Activated CD8-positive, alpha-beta memory T cell treated with anti-CD3 and anti-CD28 coated beads, Interleukin-2, amount 50 U/mL, for 1 hour (primary cell): ENCODE measurements at regions not wholly inside any gene's neighbourhood (a gene's known extent, or its start where the extent isn't known, plus 50 kb on each side); places are given as distances from the start of the nearest gene placed in this dataset.
"Not testable (repeated sequence)": the region's sequence is repeated elsewhere in the genome, so short reads cannot be mapped to it uniquely, and the experiment has no call there.

ENCODE experiments used
- DNase-seq: peaks from one replicate; pipeline ENCODE4 v3.0.0-alpha.2; 2020; ENCODE audit errors: extremely low read depth

DNA sequence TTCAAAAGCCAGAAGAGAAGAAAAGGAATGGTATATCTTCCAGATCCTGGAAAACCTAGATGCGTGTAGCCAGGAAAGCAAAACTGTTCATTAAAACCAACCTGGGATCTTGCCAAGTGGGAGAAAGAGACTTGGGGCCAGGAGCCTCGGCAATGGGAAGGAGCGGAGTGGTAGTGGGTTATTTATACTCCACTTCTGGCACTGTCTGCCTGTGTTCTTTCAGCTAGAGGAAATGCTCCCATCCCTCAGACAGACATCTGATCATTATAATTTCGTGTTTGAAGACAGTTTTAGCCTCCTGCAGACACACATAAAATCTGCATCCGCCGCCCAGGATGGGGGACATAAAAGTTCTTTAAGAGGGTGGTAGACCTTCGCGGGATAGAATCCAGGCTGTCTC is 421.6 kb downstream of the RPS24 start:
- DNase-seq = no peak

DNA sequence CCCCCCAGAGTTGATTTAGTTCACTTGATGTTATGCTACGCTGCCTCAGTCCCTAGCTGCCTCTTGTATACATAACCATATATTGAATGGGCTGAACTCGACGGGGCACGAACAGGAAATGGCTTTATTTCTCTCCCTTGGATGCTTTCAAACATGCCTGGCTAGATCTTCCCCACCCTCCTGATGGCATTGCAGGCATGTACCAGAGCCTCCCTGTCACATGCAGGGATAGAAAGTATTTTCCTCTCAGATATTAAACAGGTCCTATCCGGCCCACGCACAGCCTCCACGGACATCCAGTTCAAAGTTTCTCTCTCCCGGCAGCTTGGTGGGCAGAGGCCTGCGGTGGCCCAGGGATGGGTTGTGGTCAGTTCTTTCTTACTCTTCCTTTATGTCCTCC is 422.1 kb downstream of the RPS24 start:
- no peak for DNase-seq

DNA sequence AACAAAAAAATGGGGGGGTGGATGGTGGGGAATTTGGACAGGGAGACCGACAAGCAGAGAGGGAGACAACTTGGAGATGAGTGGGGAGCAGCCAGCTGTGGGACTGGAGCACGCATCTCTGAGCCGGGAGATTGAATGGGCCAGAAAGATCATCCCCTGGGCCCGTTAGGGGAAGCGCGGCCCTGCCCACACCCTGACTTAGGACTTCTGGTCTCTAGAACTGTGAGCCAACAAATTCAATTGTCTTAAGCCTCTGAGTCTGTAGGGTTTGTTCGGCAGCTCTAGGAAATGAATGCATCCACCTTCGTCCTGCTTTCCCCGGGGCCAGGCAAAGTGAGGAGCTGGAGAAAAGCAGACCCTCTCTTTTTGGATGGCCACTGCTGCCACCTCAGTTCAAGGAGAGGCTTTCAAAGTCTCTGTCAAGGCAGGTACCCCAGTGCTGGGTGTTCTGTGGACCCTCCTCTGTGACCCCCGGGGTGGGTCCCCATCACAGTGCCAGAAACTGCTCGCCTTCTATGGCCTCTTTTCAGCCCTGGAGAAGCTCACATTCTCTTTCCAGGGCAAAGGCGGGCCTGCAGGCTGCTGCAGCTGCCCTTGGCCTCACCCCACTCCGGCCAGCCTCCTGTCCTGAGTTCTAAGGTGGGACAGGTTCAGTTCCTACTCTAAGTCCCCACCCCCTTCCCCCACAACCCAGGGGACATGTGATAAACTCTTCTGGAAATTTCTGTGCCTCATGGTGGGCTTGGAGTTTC is 423.2 kb downstream of the RPS24 start:
- no peak for DNase-seq

- no peak for DNase-seq
Measured at GRCh38 chr10:78457804-78458482, 424.3 kb downstream of the RPS24 start.

DNA sequence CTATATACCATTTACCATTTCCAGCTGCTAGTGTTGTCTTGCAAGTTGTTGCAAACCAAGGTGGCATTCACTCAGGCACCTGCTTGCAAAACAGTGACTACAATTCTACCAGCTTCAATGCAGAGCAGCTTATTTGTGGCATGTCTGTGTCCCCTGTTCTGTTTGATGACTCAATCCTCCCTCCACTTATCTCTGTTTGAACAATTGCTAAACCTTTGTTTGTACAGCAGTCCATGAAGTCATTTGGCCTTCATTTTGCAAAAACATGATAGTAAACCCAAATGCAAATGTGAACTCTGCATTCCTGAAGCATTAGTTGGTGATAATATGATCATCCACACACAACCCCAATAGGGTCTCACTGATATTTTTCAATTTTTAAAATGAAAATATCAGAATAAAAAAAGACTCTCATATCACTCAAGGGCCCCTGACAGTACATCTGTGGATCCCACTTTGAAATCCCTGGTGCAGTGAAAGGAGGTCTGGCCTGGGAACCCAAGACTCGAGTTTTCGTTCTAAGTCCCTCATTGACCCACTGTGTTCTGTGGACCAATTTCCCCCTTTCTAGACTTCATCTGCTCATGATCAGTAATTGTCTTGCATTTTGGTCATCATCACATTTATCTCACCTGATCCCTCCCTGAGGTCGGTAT is 425.4 kb downstream of the RPS24 start:
- no peak for DNase-seq

DNA sequence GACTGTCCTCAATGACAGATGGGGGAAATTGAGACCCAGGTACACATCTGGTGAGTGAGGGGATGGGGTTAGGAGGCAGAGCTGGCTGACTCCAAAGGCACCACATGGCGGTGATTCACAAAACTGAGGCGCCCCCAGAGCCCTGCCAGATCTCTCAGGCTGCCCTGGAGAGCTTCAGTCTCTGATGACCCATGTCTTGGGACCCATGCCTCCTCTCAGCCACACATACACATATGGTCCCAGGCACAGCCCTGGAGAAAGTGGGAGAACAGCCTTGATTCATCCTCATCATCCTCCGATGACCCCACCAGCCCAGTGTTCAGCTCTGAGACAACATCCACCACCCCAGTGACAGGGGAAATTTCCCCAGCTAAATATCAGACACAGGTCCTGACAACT is 426.0 kb downstream of the RPS24 start:
- DNase-seq = no peak

GRCh38 chr10:78460204-78460603 is 426.5 kb downstream of the RPS24 start:
- no peak for DNase-seq

GRCh38 chr10:78461333-78461732 is 427.7 kb downstream of the RPS24 start:
- DNase-seq = no peak

GRCh38 chr10:78462176-78462575 is 428.5 kb downstream of the RPS24 start:
- no peak for DNase-seq

DNA sequence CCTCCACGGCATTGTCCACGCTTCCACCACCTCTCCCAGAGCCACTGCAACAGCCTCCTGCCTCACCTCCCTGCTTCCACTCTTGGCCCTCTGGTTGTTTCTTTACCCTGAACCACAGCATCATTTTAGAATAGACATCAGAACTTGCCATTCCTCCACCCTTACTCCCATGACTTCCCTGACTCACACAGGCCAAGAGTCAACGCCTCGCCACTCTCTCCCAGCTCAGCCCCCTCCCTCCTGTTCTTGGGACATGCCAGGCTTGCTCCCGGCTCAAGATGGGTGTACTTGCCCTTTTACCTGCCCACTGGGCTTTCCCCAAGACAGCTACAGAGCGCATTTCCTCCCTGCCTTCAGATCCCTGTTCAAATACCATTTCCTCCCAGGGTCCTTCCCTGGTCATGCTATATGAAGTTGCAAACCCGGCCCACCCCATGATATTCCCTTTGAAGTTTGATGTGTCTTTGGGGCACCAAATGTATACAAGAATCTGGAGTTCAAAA is 429.1 kb downstream of the RPS24 start:
- DNase-seq = no peak

GRCh38 chr10:78464118-78464855 is 430.6 kb downstream of the RPS24 start:
- DNase-seq = no peak

- DNase-seq = no peak
Measured at GRCh38 chr10:78464856-78465267, 431.2 kb downstream of the RPS24 start.

- DNase-seq = no peak
Measured at GRCh38 chr10:78465431-78465830, 431.8 kb downstream of the RPS24 start.

GRCh38 chr10:78467496-78468106 is 433.9 kb downstream of the RPS24 start:
- no peak for DNase-seq

GRCh38 chr10:78468731-78469130 is 435.1 kb downstream of the RPS24 start:
- DNase-seq = not testable (repeated sequence)

DNA sequence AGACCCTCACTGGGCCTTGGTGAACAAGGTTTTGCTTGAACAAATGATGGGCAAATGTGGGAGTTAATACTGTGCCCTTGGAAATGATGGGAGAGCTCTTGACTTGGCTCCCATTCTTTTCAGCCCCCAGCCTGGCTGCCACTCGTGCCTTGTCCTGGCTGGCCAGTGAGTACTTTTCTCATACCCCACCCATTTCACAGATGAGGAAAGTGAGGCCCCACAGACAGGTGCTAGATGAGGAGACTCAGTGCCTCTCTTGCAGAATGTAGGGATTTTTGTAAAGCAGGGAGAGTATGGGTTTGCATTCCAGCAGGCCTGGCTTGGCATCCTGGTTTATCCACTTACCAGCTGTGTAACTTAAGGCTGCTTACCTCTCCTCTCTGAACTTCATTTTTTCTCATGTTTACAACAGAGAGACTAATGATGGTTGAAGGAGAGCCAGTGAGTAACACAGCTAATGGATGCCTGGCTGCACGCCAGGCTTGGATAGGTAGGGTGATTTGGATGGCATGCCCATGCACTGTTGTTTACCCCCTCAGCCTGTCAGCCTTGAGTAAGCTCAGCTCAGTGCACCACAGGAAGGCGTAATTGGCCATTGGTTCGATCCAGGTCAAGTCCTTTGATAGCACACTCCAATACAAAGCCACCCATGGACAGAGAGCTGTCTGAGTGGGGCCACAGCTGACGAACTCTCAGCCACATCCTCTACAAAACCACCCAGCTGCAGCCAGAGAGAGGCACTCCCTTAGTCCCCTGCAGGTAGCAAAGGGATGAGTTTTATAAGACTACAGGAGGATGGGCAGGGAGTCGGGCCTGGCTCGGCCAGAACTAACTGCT is 436.8 kb downstream of the RPS24 start:
- DNase-seq = no peak

DNA sequence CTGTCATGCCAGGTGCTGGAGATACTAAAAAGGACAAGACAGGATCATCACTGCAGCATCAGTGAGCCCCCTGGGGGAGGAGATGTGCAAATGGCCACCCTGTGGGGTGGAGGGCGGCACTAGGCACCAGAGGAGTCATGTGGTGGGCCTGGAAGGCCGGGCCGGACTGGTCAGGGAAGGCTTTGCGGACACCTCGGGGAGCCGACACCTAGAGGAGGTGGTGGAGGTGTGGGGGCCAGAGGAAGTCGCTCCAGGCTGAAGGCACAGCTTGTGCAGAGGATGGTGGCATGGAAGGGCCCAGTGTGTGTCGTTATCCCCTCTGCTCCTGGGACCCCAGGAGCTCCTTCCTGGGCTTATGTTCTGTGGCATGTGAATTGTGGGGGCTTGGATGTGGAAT is 437.7 kb downstream of the RPS24 start:
- no peak for DNase-seq

DNA sequence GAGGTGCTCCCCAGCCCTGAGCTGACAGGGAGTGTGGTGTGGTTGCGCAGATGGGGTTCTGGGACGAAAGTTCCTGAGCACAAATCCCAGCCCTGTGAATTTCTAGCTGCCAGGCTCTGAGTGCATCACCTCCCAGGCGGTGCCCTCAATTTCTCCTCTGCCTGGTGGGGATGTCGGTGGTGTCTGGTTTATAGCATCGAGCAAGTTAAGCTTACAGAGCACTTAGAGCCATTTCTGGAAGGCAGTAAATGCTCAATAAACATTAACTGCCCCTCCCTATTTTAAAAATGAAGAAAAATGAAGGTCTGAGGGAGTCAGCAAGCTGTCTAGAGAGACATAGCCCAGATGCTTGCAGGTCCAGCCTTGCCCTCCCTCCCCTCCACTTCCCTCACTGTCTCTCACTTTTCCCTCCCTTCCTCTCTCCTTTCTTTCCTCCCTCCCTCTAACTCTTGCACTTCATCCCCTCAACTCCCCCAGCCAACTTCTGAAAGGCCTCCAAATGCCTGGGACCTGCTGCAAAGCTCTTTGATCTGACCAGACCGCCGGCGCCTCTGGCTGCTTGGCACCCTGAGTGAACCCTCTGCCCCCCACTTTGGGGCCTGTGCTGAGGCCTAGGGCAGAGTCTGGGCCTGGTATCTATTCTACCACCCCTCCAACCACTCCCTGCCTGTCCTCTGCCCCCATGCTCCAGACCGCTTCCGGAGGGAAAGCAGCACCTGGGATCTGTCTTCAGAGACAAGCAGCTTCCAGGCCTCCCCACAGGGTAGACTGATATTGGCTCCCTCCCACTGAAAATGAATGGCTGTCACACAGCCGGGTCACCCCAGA is 438.3 kb downstream of the RPS24 start:
- DNase-seq = no peak

- no peak for DNase-seq
Measured at GRCh38 chr10:78472551-78472890, 438.9 kb downstream of the RPS24 start.

DNA sequence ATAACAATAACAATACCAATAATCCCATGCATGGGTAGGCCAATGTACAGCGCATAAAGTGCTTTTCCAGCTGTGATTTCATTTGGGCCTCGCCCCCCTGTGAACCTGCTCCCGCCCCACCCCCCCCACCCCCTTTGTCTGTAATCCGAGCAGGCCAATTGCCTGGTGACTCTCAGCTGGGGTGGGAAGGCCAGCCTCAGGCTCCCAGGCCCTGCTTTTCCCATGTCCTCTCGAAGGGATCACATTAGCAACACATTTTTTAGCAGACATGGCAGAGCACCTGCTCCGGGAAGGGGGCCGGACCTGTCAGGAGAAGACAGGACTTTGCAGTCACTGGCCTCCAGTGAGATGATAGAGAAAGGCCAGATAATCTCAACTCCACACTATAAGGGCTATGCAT is 439.3 kb downstream of the RPS24 start:
- DNase-seq = no peak
